NCI-H524 (cell line): ENCODE measurements at regions not wholly inside any gene's neighbourhood (a gene's known extent, or its start where the extent isn't known, plus 50 kb on each side); places are given as distances from the start of the nearest gene placed in this dataset.
"Not testable (repeated sequence)": the region's sequence is repeated elsewhere in the genome, so short reads cannot be mapped to it uniquely, and the experiment has no call there.

Experiments used
- DNase-seq, 2 experiments: peaks; one replicate each; lab custom pipeline; 2025; lab: John Stamatoyannopoulos, UW

GRCh38 chr7:36037121-36037662 is 115.9 kb upstream of the EEPD1 start:
- no peak for DNase-seq

GRCh38 chr7:36038063-36038721 is 114.9 kb upstream of the EEPD1 start:
- no peak for DNase-seq

GRCh38 chr7:36039243-36039642 is 113.8 kb upstream of the EEPD1 start:
- no peak for DNase-seq

GRCh38 chr7:36039671-36040070 is 113.4 kb upstream of the EEPD1 start:
- DNase-seq, result no peak

GRCh38 chr7:36040679-36041078 is 112.4 kb upstream of the EEPD1 start:
- DNase-seq, result no peak

- DNase-seq, result no peak
Observed at GRCh38 chr7:36044101-36044892, 108.8 kb upstream of the EEPD1 start.

- peak in 1 of 2 experiments; percentile 22 for DNase-seq
Observed at GRCh38 chr7:36045326-36045725, 107.7 kb upstream of the EEPD1 start.

- peak; percentile 91 to 98 for DNase-seq
Observed at GRCh38 chr7:36045830-36046341, 107.2 kb upstream of the EEPD1 start.

DNA sequence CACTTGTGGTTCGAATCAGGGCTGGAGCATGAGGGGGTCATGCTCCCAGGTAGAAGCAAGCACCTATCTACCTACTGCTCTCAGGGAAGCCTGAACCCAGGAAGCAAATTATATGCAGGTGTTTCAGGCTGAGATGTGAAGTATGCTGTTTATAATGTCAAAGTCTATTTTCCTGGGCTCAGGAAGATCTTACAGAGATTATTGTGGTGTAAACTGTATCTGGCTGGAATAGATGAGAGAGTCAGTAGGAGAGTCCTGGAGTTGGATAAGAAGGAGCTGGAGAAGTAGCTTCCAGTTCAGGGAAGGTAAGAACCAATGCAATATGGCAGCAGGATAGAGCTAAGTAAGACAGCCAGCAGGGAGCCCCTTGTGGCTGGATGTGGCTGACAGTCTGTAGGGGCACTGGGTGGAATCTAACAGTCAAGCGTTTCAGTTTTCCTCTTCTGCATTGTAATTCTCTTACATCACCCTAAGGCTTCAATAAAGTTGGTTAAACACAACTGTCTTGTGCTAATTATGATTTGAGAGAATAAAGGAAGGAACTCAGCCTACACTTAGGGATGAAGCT is 105.9 kb upstream of the EEPD1 start:
- peak; percentile 46 to 57 for DNase-seq

GRCh38 chr7:36048141-36048901 is 104.7 kb upstream of the EEPD1 start:
- peak; percentile 84 to 92 for DNase-seq

DNA sequence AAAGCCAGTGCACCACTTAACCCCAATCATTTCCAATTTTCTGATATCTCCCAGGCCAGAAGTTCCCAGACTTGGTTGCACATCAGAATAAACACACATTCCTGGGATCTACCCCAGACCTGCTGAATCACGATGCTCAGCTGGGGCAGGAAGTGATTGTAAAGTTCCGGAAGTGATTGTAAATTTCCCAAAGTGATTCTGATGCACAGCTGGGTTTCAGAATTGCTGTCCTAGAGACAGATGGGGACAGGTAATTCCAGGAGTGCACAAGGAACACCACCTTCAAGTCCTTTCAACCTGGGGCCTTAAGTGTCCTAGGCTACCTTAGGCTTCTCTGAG is 104.2 kb upstream of the EEPD1 start:
- peak; percentile 24 to 63 for DNase-seq

DNA sequence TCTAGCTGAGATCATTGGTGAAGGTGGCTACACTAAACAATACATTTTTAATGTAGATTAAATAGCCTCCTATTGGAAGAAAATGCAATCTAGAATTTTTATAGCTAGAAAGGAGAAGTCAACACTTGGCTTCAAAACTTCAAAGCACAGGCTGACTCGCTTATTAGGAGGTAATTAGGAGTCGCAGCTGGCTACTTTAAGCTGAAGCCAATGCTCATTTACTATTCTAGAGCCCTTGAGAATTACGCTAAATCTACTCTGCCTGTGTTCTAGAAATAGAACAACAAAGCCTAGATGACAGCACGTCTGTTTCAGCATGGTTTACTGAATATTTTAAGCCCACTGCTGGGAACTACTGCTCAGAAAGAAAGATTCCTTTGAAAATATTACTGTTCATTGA is 101.6 kb upstream of the EEPD1 start:
- peak; percentile 58 to 76 for DNase-seq

GRCh38 chr7:36053589-36053988 is 99.5 kb upstream of the EEPD1 start:
- DNase-seq, result no peak

DNA sequence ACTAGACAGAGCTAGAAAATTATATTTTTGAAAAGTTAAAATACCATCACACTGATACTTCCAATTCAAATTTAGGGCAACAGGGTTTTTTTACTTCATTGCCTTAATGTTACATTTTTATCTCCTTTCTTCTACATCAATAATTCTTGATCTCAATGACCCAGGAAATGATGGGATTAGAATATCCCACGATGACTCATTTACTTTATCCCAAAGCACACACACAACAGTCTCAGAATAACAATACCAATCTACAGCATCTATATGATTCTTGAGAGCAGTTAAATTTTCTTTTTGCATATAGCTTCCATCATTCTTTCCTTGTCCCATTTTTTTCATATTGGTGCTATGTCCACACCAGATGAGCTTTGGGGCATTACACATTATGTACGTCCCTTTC is 98.4 kb upstream of the EEPD1 start:
- DNase-seq, result no peak

- peak in 1 of 2 experiments; percentile 31 for DNase-seq
Observed at GRCh38 chr7:36055207-36055606, 97.8 kb upstream of the EEPD1 start.

GRCh38 chr7:36057323-36057722 is 95.7 kb upstream of the EEPD1 start:
- no peak for DNase-seq

DNA sequence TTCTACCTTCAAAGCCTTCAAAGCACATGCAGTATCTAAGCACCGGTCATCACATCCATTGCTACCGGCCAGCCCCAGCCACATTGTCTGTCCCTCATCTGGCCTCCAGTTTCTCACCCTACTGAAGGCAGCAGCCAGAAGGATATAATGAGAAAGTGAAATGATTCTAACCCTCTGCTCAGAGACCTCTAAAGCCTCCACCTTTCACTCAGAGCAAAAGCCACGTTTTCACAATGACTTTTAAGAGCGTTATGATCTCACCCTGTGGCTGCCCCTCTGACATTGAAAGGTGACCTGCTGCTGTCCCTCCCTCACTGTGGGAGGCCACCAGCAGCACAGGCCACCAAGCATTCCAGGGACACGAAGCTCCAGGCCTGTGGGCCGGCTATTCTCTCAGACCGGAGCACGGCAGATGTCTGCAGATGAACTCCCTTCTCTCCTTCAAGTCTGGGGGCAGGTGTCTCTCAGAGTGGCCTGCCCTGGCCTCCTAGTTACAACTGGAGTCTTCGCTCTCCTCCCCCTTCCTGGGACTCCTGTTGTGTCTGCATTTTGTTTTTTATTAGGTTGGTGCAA is 94.9 kb upstream of the EEPD1 start:
- DNase-seq, result no peak

DNA sequence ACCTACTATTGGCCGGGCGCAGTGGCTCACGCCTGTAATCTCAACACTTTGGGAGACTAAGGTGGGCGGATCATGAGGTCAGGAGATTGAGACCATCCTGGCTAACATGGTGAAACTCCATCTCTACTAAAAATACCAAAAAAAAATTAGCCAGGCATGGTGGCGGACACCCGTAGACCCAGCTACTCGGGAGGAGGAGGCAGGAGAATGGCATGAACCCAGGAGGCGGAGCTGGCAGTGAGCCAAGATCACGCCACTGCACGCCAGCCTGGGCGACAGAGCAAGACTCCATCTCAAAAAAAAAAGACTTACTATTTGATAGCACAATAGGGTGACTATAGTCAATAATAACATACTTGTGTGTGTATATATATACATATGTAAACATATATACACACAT is 92.7 kb upstream of the EEPD1 start:
- not testable (repeated sequence) for DNase-seq

DNA sequence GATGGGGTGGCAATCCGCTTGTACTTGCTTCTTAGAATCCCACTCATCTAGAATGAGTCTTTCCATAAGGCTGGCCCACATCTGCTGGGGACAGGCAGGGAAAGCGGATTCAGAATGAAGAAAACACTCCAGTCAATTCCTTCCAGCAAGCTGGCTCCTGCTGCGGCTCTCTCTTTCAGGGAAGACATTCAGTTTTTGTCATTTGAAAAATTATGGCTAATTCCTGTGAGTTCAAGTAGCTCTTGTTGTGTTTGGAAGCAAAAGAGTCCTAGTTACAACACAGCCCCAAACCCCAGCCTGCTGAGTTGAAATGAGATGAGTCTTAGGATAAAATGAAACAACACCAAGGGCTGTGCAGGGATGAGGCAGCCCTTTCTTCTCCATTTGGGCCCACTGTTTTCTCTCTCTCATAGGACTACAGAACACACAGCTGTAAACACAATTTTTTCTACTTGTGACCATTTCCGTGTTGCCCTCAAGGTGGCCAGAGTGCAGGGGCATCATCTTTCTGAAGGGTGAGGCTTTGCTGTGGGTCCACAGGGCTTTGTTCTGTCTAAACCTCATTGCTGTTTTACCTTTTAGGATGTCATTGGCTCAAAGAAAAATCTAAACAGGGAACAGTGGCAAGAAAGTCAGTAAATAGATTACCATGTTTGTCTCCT is 90.8 kb upstream of the EEPD1 start:
- no peak for DNase-seq

DNA sequence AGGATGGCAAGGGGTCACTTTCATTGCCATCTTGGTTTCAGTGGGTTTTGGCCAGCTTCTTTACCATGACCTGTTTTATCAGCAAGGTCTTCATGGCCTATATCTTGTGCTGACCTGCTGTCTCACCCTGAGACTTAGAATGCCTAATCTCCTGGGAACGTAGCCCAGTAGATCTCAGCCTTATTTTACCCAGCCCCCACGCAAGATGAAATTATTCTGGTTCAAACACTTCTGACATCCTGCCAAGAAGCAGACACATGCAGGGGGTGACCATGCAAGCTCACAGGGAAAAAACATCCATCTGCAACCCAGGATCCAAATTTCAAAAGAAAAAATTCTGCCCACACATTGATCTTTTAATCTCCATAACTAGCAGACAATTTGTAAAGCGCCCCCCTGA is 88.4 kb upstream of the EEPD1 start:
- DNase-seq, result no peak
